Fibroblast of lung (primary cell): ENCODE measurements at regions not wholly inside any gene's neighbourhood (a gene's known extent, or its start where the extent isn't known, plus 50 kb on each side); places are given as distances from the start of the nearest gene placed in this dataset.

Source experiments
- CTCF ChIP-seq, 2 donors: IDR thresholded peaks in 1 of 2; conservative IDR thresholded peaks in 1 of 2; 1 replicate in 1 of 2; 2 replicates in 1 of 2; pipeline ENCODE4 v1.5.1; 2011 to 2012; ENCODE audit warnings: low read length in 2 of 2, control low read depth in 1 of 2, inconsistent platforms in 1 of 2, low read depth in 1 of 2, mild to moderate bottlenecking in 1 of 2
- EZH2 ChIP-seq: IDR thresholded peaks from 2 replicates; pipeline ENCODE4 v1.5.1; 2012; ENCODE audit warnings: low read length, control low read depth, mild to moderate bottlenecking; ENCODE audit errors: missing control alignments

DNA sequence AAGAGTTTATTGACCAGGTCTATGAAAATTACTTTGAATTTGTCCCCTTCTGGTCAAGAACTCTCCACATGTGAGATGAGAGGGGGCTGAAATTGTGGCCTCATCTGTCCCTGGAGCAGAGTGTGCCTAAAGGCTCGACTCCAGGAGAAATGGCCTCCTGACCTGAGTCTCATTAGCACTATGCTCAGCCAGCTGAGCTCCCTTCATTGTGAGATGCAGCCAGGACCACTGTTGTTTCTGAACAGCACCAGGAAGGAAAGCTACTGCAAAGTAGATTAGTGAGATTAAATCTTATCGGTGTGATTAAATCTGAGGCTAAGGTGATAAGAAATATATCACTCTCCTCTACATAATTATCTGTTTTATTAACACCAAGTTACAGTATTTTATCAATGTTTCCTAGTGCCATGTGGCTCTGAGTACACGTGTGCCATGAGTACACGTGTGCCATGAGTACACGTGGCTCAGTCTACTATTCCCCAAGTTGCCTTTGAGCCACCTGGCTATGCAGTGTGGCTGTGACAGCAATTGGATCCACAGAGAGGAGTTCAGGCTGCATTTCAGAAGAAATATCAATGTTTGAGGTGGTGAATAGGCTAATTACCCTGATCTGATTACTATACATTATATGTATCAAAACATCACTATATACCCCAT, 126.9 kb downstream of the IPMK start:
- TF ChIP-seq CTCF (conservative IDR thresholded peaks at IDR 0.05 in 1 of 2, IDR thresholded peaks at IDR 0.05 in 1 of 2; ENCODE audit: low read depth in 1 of 2, low read length in 2 of 2) (no peak), EZH2 (no peak)
